Lung microvascular endothelial cell (primary cell): ENCODE measurements at regions not wholly inside any gene's neighbourhood (a gene's known extent, or its start where the extent isn't known, plus 50 kb on each side); places are given as distances from the start of the nearest gene placed in this dataset.
A peak's percentile ranks its signal among the peaks of the same experiment; 100 is the strongest.
"Not testable (repeated sequence)": the region's sequence is repeated elsewhere in the genome, so short reads cannot be mapped to it uniquely, and the experiment has no call there.

Source experiments
- DNase-seq, 2 donors: peaks; one replicate each; pipeline versions ENCODE4 v3.0.0 to v3.0.0-alpha.2; 2010; ENCODE audit warnings: low read depth in 2 of 2

GRCh38 chr18:66440433-66440832 lies 163.5 kb downstream of the CDH19 start:
- no peak for DNase-seq

GRCh38 chr18:66439670-66440069 lies 164.2 kb downstream of the CDH19 start:
- no peak for DNase-seq

GRCh38 chr18:66438711-66439536 lies 165.0 kb downstream of the CDH19 start:
- DNase-seq, result no peak

GRCh38 chr18:66432636-66433035 lies 171.3 kb downstream of the CDH19 start:
- DNase-seq, result no peak

GRCh38 chr18:66428795-66429194 lies 175.1 kb downstream of the CDH19 start:
- DNase-seq, result no peak

- no peak for DNase-seq
These were observed 184.5 kb downstream of the CDH19 start for GRCh38 chr18:66419400-66419799.

GRCh38 chr18:66410692-66411091 lies 193.2 kb downstream of the CDH19 start:
- no peak for DNase-seq

GRCh38 chr18:66395671-66396218 lies 208.1 kb downstream of the CDH19 start:
- no peak for DNase-seq

- DNase-seq, result no peak
These were observed 210.4 kb downstream of the CDH19 start for GRCh38 chr18:66393463-66393862.

GRCh38 chr18:66377291-66377690 lies 226.6 kb downstream of the CDH19 start:
- no peak for DNase-seq

GRCh38 chr18:66375391-66375790 lies 228.5 kb downstream of the CDH19 start:
- DNase-seq, result not testable (repeated sequence)

GRCh38 chr18:66346833-66347588 lies 256.9 kb downstream of the CDH19 start:
- DNase-seq, result no peak

- DNase-seq, result peak; percentile 1 to 15
These were observed 259.7 kb downstream of the CDH19 start for GRCh38 chr18:66344227-66344626.

- no peak for DNase-seq
These were observed 261.3 kb downstream of the CDH19 start for GRCh38 chr18:66342577-66342976.

GRCh38 chr18:66334534-66334933 lies 269.4 kb downstream of the CDH19 start:
- DNase-seq, result no peak

GRCh38 chr18:66329716-66330115 lies 274.2 kb downstream of the CDH19 start:
- DNase-seq, result no peak

GRCh38 chr18:66328296-66328878 lies 275.5 kb downstream of the CDH19 start:
- DNase-seq, result no peak

- no peak for DNase-seq
These were observed 278.6 kb downstream of the CDH19 start for GRCh38 chr18:66325251-66325650.

GRCh38 chr18:66324616-66325015 lies 279.3 kb downstream of the CDH19 start:
- DNase-seq, result no peak

- DNase-seq, result no peak
These were observed 286.4 kb downstream of the CDH19 start for GRCh38 chr18:66317243-66318090.

- DNase-seq, result no peak
These were observed 287.2 kb downstream of the CDH19 start for GRCh38 chr18:66316701-66317100.
